ENCODE measurements at regions not wholly inside any gene's neighbourhood (a gene's known extent, or its start where the extent isn't known, plus 50 kb on each side); places are given as distances from the start of the nearest gene placed in this dataset.

DNA sequence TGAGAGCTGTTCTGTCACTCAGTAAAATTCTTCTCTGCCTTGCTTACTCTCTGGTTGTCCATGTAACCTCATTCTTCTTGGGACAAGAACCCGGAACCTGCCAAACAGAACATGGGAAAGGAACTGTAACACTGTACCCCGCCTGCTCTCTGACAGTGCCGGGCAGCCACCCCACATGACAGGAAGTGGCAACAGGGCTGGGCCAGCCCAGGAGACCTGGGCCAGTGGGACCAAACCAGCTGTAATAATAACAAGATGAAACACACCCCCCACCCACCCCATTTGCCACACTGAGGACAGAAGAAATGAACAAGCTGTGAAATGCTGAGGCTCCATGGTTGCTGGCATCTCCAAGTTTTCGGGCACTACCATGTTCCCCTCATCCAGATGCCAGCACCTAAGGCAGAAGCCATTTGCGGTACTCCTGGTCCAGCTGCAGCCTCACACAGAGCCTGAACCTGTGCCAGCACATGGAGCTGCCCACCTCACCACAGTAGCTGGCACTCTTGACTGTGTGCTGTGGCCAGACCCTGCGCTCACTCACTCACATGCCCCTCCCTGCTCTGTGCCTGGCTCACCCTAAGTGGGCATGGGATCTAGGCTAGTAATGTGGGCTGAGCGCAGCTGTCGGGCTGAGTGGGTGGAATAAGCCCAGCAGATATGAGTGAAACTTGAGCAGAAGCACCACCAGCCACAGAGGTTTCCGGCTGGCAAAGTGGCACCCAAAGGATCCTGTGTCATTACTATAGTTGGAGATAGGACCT is 126.2 kb upstream of the UGT8 start:
- no peak for DNase-seq

DNA sequence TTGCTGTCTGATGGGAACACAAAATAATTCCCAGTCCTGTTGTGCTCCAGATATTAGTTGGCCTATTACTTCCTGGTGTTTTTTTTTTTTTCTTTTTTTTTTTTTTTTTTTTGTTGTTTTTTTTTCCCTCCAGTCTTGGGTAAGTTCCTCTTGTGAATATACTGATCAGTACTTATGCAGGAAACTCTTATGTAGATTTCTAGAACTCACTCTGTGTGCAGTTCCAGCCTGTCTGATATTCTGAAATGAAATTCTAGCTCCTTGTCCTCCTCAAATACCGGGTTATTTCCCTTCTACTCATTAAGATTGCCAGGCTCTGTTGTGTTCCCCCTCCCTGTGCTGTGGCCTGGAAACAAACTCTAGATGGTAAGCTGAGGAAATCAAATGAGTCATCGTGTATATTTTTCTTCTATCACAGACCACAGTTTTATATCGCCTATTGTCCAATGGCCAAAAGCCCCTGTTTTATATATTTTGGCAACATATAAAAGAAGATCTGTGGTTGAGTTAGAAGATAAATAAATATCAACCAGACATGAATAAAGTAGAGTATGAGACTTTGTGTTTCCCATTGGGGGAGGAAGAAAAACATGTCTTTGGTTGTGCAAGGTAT is 124.3 kb upstream of the UGT8 start:
- DNase-seq: no peak

DNA sequence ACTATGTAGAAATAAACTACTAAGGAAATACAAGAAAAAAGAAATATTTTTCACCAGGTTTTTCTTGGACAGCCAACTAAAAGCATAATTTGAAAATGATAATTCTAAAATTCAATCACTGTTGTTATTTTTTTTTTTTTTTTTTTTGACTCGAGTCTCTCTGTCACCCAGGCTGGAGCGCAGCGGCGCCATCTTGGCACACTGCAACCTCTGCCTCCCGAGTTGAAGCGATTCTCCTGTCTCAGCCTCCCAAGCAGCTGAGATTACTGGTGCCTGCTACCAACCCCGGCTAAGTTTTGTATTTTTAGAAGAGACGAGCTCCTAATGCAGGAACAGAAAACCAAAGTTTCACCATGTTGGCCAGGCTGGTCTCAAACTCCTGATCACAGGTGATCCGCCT is 122.3 kb upstream of the UGT8 start:
- DNase-seq: no peak

DNA sequence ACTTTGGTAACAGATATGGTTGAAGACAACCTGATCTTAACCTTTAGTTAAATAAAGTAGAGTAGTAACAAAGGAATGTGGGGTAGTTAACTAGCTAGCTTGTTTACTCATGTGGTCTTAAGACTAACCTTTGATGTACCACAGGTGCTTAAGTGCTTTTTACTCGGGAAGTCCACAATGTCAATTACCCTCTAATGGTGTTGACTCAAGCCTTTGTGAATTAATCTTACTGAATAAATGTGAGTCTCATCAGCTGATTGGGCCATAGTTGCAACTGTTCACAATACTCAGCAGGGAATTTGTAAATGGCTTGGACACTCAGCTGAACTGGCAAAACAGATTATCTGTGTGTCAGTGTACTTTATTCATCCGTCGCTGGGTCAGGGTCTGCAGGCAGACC is 119.0 kb upstream of the UGT8 start:
- DNase-seq: no peak

GRCh38 chr4:114481856-114482255 is 116.8 kb upstream of the UGT8 start:
- no peak for DNase-seq

GRCh38 chr4:114487101-114487500 is 111.5 kb upstream of the UGT8 start:
- no peak for DNase-seq

- no peak for DNase-seq
Measured at GRCh38 chr4:114488301-114488982, 110.2 kb upstream of the UGT8 start.

GRCh38 chr4:114494246-114494803 is 104.3 kb upstream of the UGT8 start:
- DNase-seq: no peak

DNA sequence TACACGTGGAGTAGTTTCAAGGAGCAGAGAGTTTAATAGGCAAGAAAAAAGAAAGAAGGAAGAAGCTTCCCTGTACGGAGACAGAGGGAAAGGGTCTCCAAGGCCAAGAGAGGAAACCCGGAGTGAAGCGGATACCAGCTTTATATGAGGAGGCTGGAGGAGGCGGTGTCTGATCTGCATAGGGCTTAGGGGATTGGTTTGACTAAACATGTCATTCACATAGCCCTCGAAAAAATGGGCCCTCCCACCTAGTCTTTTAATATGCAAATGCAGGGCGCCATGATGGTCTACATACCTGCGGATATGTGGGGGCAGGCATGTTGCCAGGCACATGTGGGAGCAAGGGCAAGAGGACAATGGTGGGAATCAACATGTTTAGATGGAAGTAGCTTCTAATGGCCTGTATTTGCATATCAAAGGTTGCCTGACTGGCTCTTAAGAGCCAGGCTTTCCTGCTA is 103.1 kb upstream of the UGT8 start:
- DNase-seq: no peak

GRCh38 chr4:114497116-114497515 is 101.5 kb upstream of the UGT8 start:
- no peak for DNase-seq

DNA sequence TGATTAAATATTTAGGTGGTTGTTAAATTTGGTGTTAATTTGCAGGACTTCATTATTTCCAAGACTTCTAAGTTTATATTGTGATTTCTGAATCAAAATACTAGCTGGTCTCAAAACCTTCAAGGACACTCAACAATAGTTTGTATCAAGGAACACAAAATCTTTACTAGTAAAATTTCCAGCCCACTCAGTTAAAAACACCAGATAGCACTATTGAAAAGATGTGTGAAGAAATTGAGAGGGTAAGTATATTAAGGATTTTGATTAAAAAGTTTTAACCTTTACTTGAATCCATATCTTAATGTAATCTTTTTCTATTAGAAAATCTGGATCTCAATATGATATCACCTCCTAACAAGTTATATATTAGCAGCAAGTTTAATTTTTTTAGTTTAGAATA is 89.3 kb upstream of the UGT8 start:
- no peak for DNase-seq

DNA sequence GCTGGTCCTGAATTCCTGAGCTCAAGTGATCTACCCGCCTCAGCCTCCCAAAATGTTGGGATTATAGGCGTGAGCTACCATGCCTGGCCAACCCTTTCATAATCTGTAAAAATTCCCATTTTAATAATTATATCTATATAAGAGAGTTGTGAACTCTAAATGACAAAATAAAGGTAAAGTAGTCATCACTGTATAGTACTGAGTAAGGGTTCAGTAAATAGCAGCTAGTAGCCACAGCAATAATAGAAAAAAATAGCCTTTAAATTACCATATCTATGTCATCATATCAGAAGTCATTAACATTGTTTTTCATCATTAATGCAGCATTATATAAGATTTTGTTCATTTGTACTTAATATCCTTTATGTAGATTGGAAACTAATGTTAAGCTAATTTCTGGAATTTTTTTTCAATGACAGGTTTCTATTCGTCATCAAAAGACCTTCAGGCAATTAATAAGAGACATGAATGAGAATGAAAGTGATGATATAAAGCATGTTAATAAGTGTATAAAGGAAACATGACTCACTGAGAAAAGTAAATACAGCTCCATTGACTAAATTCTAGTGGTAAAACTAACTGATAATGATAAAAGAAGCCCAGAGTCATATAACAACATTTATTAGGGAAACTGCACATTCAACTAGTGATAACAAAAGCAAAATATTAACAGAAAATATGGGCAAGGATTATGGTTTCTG is 85.9 kb upstream of the UGT8 start:
- DNase-seq: no peak

DNA sequence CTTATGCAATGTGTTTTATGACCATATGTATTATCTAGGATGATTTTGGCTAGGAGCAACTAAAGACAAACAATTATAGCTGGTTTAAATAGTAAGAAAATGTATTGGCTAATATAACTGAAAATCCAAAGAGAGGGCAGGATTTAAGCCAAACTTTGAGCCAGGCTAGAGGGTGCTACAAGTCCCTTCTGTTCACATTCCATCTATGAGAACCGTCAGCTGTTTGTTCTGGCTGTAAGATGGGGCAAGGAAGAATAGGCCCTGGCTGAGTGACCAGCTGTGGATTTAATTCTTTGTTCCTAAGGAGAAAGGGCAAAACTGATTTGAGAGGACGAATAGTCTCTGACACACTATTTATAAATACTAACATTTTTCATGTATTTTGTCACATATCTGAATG is 79.2 kb upstream of the UGT8 start:
- DNase-seq: no peak

- DNase-seq: no peak
Measured at GRCh38 chr4:114527170-114527569, 71.4 kb upstream of the UGT8 start.

DNA sequence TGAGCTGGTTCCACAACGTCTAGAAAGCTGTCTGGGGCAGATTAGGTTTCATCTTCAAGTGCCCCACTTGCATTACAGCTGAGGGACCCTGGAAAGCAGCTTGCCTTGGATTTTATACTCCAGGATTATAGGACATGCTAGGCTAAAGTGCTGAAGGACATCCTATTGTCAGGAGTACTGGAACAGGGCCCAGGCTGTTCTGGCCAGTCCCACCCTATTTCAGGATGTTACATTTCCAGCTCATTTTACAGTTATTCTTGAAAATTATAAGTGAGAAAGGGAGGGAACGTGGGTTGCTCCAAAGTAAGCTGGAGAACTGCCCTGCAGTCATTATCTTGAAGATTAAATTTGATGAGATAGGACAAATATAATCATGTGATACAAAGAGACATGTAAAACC is 71.0 kb upstream of the UGT8 start:
- DNase-seq: no peak

DNA sequence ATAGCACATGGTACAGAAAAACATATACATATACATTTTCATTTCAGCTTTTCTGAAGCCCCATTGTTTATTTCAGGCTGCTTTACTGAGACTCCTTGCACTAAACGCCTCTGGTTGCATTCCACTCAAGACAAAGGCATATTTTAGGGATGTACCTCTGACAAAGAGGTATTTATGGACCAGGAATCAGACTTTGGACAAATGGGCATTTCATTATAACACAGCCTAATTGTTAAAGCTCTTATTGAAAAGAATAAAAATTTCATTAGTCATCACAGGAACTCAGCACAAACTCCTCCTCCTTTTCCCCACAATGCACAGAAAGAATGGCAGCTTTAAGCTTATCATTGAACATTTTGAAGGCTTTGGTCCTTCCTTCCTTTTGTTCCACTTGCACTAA is 62.9 kb upstream of the UGT8 start:
- DNase-seq: no peak

DNA sequence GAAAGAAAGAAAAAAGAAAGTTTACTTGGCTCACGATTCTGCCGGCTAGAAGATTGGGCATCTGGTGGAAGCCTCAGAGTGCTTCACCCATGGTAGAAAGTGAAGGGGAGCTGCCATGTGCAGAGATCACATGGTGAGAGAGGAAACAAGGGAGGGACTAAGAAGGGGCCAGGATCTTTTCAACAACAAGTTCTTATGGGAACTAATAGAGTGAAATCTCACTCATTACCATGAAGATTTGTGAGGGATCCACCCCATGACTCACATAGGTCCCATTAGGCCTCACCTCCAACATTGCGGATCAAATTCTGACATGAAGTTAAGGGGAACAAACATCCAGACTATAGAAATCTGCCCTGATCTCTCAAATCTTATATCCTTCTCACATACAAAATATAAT is 61.3 kb upstream of the UGT8 start:
- DNase-seq: no peak

DNA sequence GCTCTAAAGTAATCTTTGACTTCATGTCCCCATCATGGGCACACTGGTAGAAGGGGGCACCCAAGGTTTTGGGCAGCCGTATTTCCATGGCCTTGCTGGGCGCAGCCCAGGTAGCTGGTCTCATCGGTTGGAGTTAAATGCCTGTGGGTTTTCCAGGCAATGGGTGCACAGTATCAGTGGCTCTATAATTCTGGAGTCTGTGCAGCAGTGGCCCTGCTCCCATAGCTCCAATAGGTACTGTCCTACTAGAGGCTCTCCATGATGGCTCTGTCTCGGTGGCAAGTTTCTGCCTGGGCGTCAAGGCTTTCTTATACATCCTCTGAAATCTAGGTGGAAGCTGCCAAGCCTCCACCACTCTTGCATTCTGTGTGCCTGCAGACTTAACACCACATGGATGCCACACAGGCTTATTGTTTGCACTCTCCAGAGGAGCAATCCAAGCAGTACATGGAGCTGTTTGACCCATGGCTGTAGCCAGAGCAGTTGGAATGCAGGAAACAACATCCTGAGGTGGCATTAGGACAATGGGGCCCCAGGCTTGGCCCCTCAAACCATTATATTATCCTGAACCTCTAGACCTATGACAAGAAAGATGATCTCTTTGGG is 60.5 kb upstream of the UGT8 start:
- DNase-seq: no peak

DNA sequence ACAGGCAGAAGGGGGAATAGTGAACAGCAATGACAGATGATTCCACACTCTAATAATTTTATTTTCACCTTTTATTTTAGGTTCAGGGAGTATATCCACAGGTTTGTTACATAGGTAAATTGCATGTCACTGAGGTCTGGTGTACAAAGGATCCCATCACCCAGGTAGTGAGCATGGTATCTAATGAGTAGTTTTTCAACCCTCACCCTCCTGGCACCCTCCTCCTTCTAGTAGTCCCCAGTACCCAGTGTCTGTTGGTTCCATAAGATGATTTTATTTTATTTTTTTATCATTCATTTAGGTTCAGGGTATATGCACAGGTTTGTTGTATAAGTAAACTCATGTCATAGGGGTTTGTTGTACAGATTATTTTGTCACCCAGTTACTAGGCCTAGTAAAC is 58.6 kb upstream of the UGT8 start:
- DNase-seq: no peak

- DNase-seq: no peak
Measured at GRCh38 chr4:114547340-114548134, 51.1 kb upstream of the UGT8 start.
